Liver (tissue), 3 donors: ENCODE measurements at regions not wholly inside any gene's neighbourhood (a gene's known extent, or its start where the extent isn't known, plus 50 kb on each side); places are given as distances from the start of the nearest gene placed in this dataset.

Source experiments
- CTCF ChIP-seq: fragments of 150-350 bp; IDR thresholded peaks from 2 replicates; pipeline ENCODE4 v1.5.1; 2017; ENCODE audit warnings: improper control_type of control experiment, low read depth, low read length; ENCODE audit not compliant: missing input control
- EGR1 ChIP-seq, 2 donors: IDR thresholded peaks; 2 replicates each; pipeline ENCODE4 v1.6.1; 2016 to 2018; ENCODE audit warnings: antibody characterized with exemption in 2 of 2, low read depth in 2 of 2
- RAD21 ChIP-seq, 2 donors: IDR thresholded peaks; 2 replicates each; pipeline ENCODE4 v1.6.1; 2016; ENCODE audit warnings: antibody characterized with exemption in 2 of 2, mild to moderate bottlenecking in 2 of 2
- TAF1 ChIP-seq: conservative IDR thresholded peaks from 2 replicates; pipeline ENCODE4 v1.6.1; 2016; ENCODE audit warnings: antibody characterized with exemption, mild to moderate bottlenecking
- YY1 ChIP-seq: IDR thresholded peaks from 2 replicates; pipeline ENCODE4 v1.6.1; 2016; ENCODE audit warnings: antibody characterized with exemption, mild to moderate bottlenecking
- donor health status: healthy.
- donor health status: healthy.

GRCh38 chr5:118095115-118095514 lies 893.2 kb downstream of the DTWD2 start:
- TF ChIP-seq YY1 (no peak), EGR1 (IDR thresholded peaks at IDR 0.05; ENCODE audit: low read depth in 2 of 2) (no peak), CTCF (no peak), TAF1 (no peak), RAD21 (IDR thresholded peaks at IDR 0.05) (no peak)
